ENCODE measurements at regions not wholly inside any gene's neighbourhood (a gene's known extent, or its start where the extent isn't known, plus 50 kb on each side); places are given as distances from the start of the nearest gene placed in this dataset.

- DNase-seq (ENCODE audit: low spot score in 2 of 2) = no peak
Measured at GRCh38 chr4:56286763-56287162, 100.5 kb downstream of the AASDH start.

GRCh38 chr4:56283375-56283774 lies 103.9 kb downstream of the AASDH start:
- FAIRE-seq = no peak

More at GRCh38 chr4:56286763-56287162, 100.5 kb downstream of the AASDH start:
- no peak for FAIRE-seq

GRCh38 chr4:56282004-56282403 lies 105.3 kb downstream of the AASDH start:
- FAIRE-seq (no peak), DNase-seq (ENCODE audit: low spot score in 2 of 2) (no peak)

More at GRCh38 chr4:56283375-56283774, 103.9 kb downstream of the AASDH start:
- DNase-seq (ENCODE audit: low spot score in 2 of 2) = no peak

- DNase-seq (ENCODE audit: low spot score in 2 of 2) = no peak
- FAIRE-seq = no peak
Measured at GRCh38 chr4:56276547-56276946, 110.7 kb downstream of the AASDH start.

- DNase-seq (ENCODE audit: low spot score in 2 of 2) (no peak), FAIRE-seq (no peak)
Measured at GRCh38 chr4:56273391-56273790, 113.9 kb downstream of the AASDH start.

- DNase-seq (ENCODE audit: low spot score in 2 of 2) (no peak), FAIRE-seq (no peak)
Measured at GRCh38 chr4:56272927-56273326, 114.4 kb downstream of the AASDH start.

- no peak for FAIRE-seq
- DNase-seq (ENCODE audit: low spot score in 2 of 2) = no peak
Measured at GRCh38 chr4:56272003-56272402, 115.3 kb downstream of the AASDH start.

- no peak for DNase-seq (ENCODE audit: low spot score in 2 of 2)
- no peak for FAIRE-seq
Measured at GRCh38 chr4:56271131-56271530, 116.2 kb downstream of the AASDH start.

- DNase-seq (ENCODE audit: low spot score in 2 of 2) (no peak), FAIRE-seq (no peak)
Measured at GRCh38 chr4:56267558-56267957, 119.7 kb downstream of the AASDH start.

GRCh38 chr4:56264873-56265272 lies 122.4 kb downstream of the AASDH start:
- DNase-seq (ENCODE audit: low spot score in 2 of 2) = no peak
- no peak for FAIRE-seq

GRCh38 chr4:56261027-56261426 lies 126.3 kb downstream of the AASDH start:
- DNase-seq (ENCODE audit: low spot score in 2 of 2) (no peak), FAIRE-seq (no peak)

GRCh38 chr4:56260320-56260719 lies 127.0 kb downstream of the AASDH start:
- DNase-seq (ENCODE audit: low spot score in 2 of 2) = no peak
- no peak for FAIRE-seq

GRCh38 chr4:56259655-56260054 lies 127.6 kb downstream of the AASDH start:
- DNase-seq (ENCODE audit: low spot score in 2 of 2) = no peak
- FAIRE-seq = no peak

GRCh38 chr4:56255820-56256219 lies 131.5 kb downstream of the AASDH start:
- no peak for DNase-seq (ENCODE audit: low spot score in 2 of 2)

GRCh38 chr4:56253666-56254305 lies 133.5 kb downstream of the AASDH start:
- no peak for FAIRE-seq

More at GRCh38 chr4:56255820-56256219, 131.5 kb downstream of the AASDH start:
- FAIRE-seq = no peak

GRCh38 chr4:56252561-56253152 lies 134.6 kb downstream of the AASDH start:
- FAIRE-seq (no peak), DNase-seq (ENCODE audit: low spot score in 2 of 2) (no peak)

More at GRCh38 chr4:56253666-56254305, 133.5 kb downstream of the AASDH start:
- DNase-seq (ENCODE audit: low spot score in 2 of 2) = no peak

GRCh38 chr4:56251556-56251955 lies 135.7 kb downstream of the AASDH start:
- no peak for DNase-seq (ENCODE audit: low spot score in 2 of 2)
- FAIRE-seq = no peak

GRCh38 chr4:56250776-56251175 lies 136.5 kb downstream of the AASDH start:
- FAIRE-seq (no peak), DNase-seq (ENCODE audit: low spot score in 2 of 2) (no peak)

- no peak for DNase-seq (ENCODE audit: low spot score in 2 of 2)
- FAIRE-seq = no peak
Measured at GRCh38 chr4:56247646-56248045, 139.6 kb downstream of the AASDH start.

GRCh38 chr4:56246233-56246610 lies 141.1 kb downstream of the AASDH start:
- no peak for FAIRE-seq
- DNase-seq (ENCODE audit: low spot score in 2 of 2) = no peak

GRCh38 chr4:56245547-56246232 lies 141.6 kb downstream of the AASDH start:
- DNase-seq (ENCODE audit: low spot score in 2 of 2) (no peak), FAIRE-seq (no peak)

GRCh38 chr4:56244681-56245080 lies 142.6 kb downstream of the AASDH start:
- no peak for FAIRE-seq
- no peak for DNase-seq (ENCODE audit: low spot score in 2 of 2)

All from frontal cortex (tissue), 3 donors.